OCI-LY7 (cell line): ENCODE measurements at regions not wholly inside any gene's neighbourhood (a gene's known extent, or its start where the extent isn't known, plus 50 kb on each side); places are given as distances from the start of the nearest gene placed in this dataset.

ENCODE experiments used
- BruUV-seq: library from RNA; stranded (reverse); fragments of 400-500 nt; replicated peaks from 2 replicates; lab custom pipeline; 2021; lab: Mats Ljungman, UMichigan
- CTCF ChIA-PET: fragments of 300-600 bp; sonication (Branson Sonifier 250); formaldehyde crosslinking; loops from one replicate; lab custom pipeline; 2022; ENCODE audit warnings: antibody characterized with exemption; ENCODE audit not compliant: unreplicated experiment; lab: Charles Lee
- POLR2A ChIA-PET: fragments of 300-600 bp; sonication (Branson Sonifier 250); formaldehyde crosslinking; loops from one replicate; lab custom pipeline; 2022; ENCODE audit warnings: antibody characterized with exemption; lab: Charles Lee
- DNase-seq: peaks from one replicate; pipeline ENCODE4 v3.0.0-alpha.2; 2015; ENCODE audit warnings: low spot score
- H2AFZ ChIP-seq: fragments of 200-600 bp; sonication (generic), shearing (Covaris generic); 2 replicates; pipeline ENCODE4 v1.6.1; 2014; ENCODE audit warnings: mild to moderate bottlenecking, antibody characterized with exemption, low read length, moderate library complexity
- H3K27ac ChIP-seq: fragments of 200-600 bp; sonication (generic); 2 replicates; pipeline ENCODE4 v1.5.1; 2014; ENCODE audit warnings: mixed run types, low read depth, mild to moderate bottlenecking, moderate library complexity, low read length, inconsistent platforms; ENCODE audit not compliant: poor library complexity, severe bottlenecking
- H3K36me3 ChIP-seq: fragments of 200-600 bp; sonication (generic); 2 replicates; pipeline ENCODE4 v1.6.1; 2014; ENCODE audit warnings: mild to moderate bottlenecking, antibody characterized with exemption, low read length, moderate library complexity, mixed read lengths; ENCODE audit not compliant: insufficient read depth
- H3K4me1 ChIP-seq: fragments of 200-600 bp; sonication (generic); 2 replicates; pipeline ENCODE4 v1.5.1; 2014; ENCODE audit warnings: mild to moderate bottlenecking, low read length; ENCODE audit not compliant: insufficient read depth, poor library complexity, severe bottlenecking
- H3K4me2 ChIP-seq: fragments of 200-600 bp; sonication (generic); 2 replicates; pipeline ENCODE4 v1.6.1; 2014; ENCODE audit warnings: mild to moderate bottlenecking, low read length
- H3K4me3 ChIP-seq: fragments of 200-600 bp; sonication (generic); 2 replicates; pipeline ENCODE4 v1.5.1; 2014; ENCODE audit warnings: mild to moderate bottlenecking, low read depth, low read length; ENCODE audit not compliant: poor library complexity, severe bottlenecking
- H3K79me2 ChIP-seq: fragments of 200-600 bp; sonication (generic); 2 replicates; pipeline ENCODE4 v1.6.1; 2016; ENCODE audit warnings: low read depth, mild to moderate bottlenecking, low read length, moderate library complexity, mixed read lengths; ENCODE audit not compliant: insufficient read depth
- H3K9me2 ChIP-seq: fragments of 200-600 bp; sonication (generic); 2 replicates; pipeline ENCODE4 v1.6.1; 2016; ENCODE audit warnings: mild to moderate bottlenecking, low read length, mixed read lengths; ENCODE audit not compliant: insufficient read depth
- H3K9me3 ChIP-seq: fragments of 200-600 bp; sonication (generic); 2 replicates; pipeline ENCODE4 v1.6.1; 2014; ENCODE audit warnings: mild to moderate bottlenecking, mixed run types, low read length, mixed read lengths
- H4K20me1 ChIP-seq: fragments of 200-600 bp; sonication (generic); 2 replicates; pipeline ENCODE4 v1.6.1; 2014; ENCODE audit warnings: mild to moderate bottlenecking, antibody characterized with exemption, low read length, moderate library complexity, mixed read lengths; ENCODE audit not compliant: insufficient read depth
- EZH2phosphoT487 ChIP-seq: fragments of 200-600 bp; sonication (generic); IDR thresholded peaks from 2 replicates; pipeline ENCODE4 v1.6.1; 2018; ENCODE audit warnings: low read depth, borderline replicate concordance, mild to moderate bottlenecking, mixed run types, antibody characterized with exemption, low read length, moderate library complexity, mixed read lengths
- intact Hi-C: fragments of 100-400 bp; cut with micrococcal nuclease; formaldehyde crosslinking; loops from one replicate; pipeline ENCODE4 v1.10.0; 2022; ENCODE audit not compliant: unreplicated experiment
- TF ChIP-seq, protein P1 (sequence below): fragments of 200-600 bp; sonication (generic); conservative IDR thresholded peaks from 2 replicates; pipeline ENCODE4 v1.5.1; 2014; ENCODE audit warnings: mild to moderate bottlenecking, antibody characterized with exemption, low read length, moderate library complexity, mixed read lengths

DNA sequence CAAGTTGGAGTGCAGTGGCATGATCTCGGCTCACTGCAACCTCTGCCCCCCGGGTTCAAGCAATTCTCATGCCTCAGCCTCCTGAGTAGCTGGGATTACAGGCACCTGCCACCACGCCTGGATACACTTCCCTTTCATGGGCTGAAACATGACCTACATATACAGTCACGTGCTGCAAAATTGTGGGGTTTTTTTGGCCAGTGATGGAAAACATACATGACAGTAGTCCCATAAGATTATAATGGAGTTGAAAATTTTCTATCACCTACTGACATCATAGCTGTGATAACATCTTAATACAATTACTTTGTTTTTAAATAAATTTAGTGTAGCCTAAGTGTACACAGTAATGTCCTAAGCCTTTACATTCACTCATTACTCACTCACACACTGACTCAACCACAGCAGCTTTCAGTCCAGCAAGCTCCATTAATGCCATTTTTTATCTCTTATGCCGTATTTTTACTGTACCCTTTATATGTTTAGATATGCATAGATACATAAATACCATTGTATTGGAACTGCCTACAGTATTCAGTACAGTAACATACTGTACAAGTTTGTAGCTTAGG lies 79.9 kb upstream of the TMEM196 start:
- DNase-seq = no peak
- no peaks in the 10 kb centered on the region for H4K20me1 ChIP-seq
- no peak overlapping the region for H2AFZ ChIP-seq
- H3K4me2 ChIP-seq = no peak overlapping the region
- BruUV-seq = no TSS peak
- ChIA-PET POLR2A (interaction anchor here (1.1 kb wide), 1 partner anchor 8 kb away, joined by 3 read pairs; no protein-coding TSS in a partner anchor), CTCF (no interaction called here)
- TF ChIP-seq, protein P1, sequence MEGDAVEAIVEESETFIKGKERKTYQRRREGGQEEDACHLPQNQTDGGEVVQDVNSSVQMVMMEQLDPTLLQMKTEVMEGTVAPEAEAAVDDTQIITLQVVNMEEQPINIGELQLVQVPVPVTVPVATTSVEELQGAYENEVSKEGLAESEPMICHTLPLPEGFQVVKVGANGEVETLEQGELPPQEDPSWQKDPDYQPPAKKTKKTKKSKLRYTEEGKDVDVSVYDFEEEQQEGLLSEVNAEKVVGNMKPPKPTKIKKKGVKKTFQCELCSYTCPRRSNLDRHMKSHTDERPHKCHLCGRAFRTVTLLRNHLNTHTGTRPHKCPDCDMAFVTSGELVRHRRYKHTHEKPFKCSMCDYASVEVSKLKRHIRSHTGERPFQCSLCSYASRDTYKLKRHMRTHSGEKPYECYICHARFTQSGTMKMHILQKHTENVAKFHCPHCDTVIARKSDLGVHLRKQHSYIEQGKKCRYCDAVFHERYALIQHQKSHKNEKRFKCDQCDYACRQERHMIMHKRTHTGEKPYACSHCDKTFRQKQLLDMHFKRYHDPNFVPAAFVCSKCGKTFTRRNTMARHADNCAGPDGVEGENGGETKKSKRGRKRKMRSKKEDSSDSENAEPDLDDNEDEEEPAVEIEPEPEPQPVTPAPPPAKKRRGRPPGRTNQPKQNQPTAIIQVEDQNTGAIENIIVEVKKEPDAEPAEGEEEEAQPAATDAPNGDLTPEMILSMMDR = no peak
- no peak for TF ChIP-seq EZH2phosphoT487
- no peaks in the 10 kb centered on the region for H3K36me3 ChIP-seq
- H3K4me3 ChIP-seq = no peak overlapping the region
- no peaks in the 10 kb centered on the region for H3K9me2 ChIP-seq
- no peaks in the 10 kb centered on the region for H3K4me1 ChIP-seq
- H3K9me3 ChIP-seq = no peaks in the 10 kb centered on the region
- H3K27ac ChIP-seq = no peak overlapping the region
- intact Hi-C loops = no loop called here
- H3K79me2 ChIP-seq = no peaks in the 10 kb centered on the region

GRCh38 chr7:19852192-19852591 lies 78.8 kb upstream of the TMEM196 start:
- TF ChIP-seq, protein P1 = no peak
- TF ChIP-seq EZH2phosphoT487 = no peak
- ChIA-PET POLR2A (no interaction called here), CTCF (no interaction called here)
- H3K79me2 ChIP-seq = no peaks in the 10 kb centered on the region
- H2AFZ ChIP-seq = no peak overlapping the region
- intact Hi-C loops = no loop called here
- no peak overlapping the region for H3K4me3 ChIP-seq
- no peaks in the 10 kb centered on the region for H3K36me3 ChIP-seq
- H3K4me1 ChIP-seq = no peaks in the 10 kb centered on the region
- no peak for DNase-seq
- H3K4me2 ChIP-seq = no peak overlapping the region
- no peak overlapping the region for H3K27ac ChIP-seq
- no peaks in the 10 kb centered on the region for H4K20me1 ChIP-seq
- no peaks in the 10 kb centered on the region for H3K9me3 ChIP-seq
- BruUV-seq = no TSS peak
- no peaks in the 10 kb centered on the region for H3K9me2 ChIP-seq

- H3K36me3 ChIP-seq = no peaks in the 10 kb centered on the region
- ChIA-PET POLR2A (no interaction called here), CTCF (no interaction called here)
- no peak overlapping the region for H3K4me2 ChIP-seq
- H3K4me1 ChIP-seq = no peaks in the 10 kb centered on the region
- no peaks in the 10 kb centered on the region for H3K9me2 ChIP-seq
- TF ChIP-seq, protein P1 = no peak
- TF ChIP-seq EZH2phosphoT487 = no peak
- no peaks in the 10 kb centered on the region for H3K79me2 ChIP-seq
- no peaks in the 10 kb centered on the region for H3K9me3 ChIP-seq
- DNase-seq = no peak
- H4K20me1 ChIP-seq = no peaks in the 10 kb centered on the region
- H2AFZ ChIP-seq = no peak overlapping the region
- intact Hi-C loops = no loop called here
- no peak overlapping the region for H3K27ac ChIP-seq
- no peak overlapping the region for H3K4me3 ChIP-seq
- BruUV-seq = no TSS peak
Observed at GRCh38 chr7:19851504-19851903, 78.1 kb upstream of the TMEM196 start.
